GM18867 (cell line): ENCODE measurements at regions not wholly inside any gene's neighbourhood (a gene's known extent, or its start where the extent isn't known, plus 50 kb on each side); places are given as distances from the start of the nearest gene placed in this dataset.
"Not testable (repeated sequence)": the region's sequence is repeated elsewhere in the genome, so short reads cannot be mapped to it uniquely, and the experiment has no call there.

ENCODE experiments used
- ATAC-seq: cut with Tn5 transposase; IDR thresholded peaks from one replicate; pipeline ENCODE4 v1.9.1; 2021; ENCODE audit warnings: mild to moderate bottlenecking, moderate library complexity; ENCODE audit not compliant: unreplicated experiment

DNA sequence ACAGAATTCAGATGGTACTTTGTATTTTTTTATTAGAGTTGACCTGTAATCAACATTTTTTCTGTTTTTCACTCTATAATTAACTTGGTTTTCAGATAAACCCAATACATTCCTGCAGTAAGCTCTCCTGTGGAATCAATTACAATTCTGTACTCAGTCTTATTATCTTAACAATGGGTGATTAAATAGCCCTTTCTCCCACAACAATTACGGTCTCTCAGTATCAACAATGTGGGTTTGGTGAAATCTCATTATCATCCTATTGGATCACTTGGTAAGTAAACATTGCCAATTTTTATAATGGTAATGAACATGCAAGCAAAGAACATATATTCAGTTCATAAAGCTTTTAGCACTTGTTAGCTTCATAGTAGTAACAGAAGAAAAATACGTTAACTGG is 438.9 kb upstream of the EPHA7 start:
- ATAC-seq, result no peak

DNA sequence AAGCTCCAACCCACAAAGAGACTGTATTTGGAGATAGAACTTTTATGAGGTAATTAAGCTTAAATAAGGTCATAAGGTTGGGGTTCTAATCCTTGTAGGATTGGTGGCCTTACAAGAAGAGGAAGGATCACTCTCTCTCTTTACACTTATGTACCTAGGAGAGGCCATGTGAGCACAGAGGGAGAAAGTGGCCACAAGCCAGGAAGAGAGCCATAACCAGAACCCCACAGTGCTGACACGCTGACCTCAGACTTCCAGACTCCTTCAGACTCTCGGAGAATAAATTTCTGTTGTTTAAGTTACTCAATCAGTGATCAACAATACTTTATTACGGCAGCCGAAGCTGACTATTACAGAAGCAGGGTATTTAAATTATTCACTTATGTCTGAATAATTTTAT is 430.5 kb upstream of the EPHA7 start:
- ATAC-seq, result no peak

- no peak for ATAC-seq
Measured at GRCh38 chr6:93848031-93848742, 428.8 kb upstream of the EPHA7 start.

DNA sequence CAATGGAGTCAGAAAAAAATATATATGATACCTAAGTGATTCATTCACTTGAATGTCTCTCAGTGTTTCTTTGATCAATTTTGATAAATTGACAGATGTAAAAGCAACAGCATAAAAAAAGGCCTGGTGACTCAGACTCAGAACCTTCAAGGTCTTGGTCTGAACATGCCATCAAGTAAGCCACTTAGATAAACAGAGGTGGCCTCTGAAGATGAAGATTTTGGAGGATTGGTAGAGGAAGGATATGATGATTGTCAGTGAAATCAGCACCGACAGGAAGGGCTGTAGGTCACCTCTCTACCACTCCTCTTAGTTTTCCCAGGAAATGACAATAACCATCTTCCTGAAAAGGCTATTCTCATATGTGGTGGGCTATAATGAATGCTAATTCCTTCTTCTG is 422.8 kb upstream of the EPHA7 start:
- ATAC-seq, result no peak

DNA sequence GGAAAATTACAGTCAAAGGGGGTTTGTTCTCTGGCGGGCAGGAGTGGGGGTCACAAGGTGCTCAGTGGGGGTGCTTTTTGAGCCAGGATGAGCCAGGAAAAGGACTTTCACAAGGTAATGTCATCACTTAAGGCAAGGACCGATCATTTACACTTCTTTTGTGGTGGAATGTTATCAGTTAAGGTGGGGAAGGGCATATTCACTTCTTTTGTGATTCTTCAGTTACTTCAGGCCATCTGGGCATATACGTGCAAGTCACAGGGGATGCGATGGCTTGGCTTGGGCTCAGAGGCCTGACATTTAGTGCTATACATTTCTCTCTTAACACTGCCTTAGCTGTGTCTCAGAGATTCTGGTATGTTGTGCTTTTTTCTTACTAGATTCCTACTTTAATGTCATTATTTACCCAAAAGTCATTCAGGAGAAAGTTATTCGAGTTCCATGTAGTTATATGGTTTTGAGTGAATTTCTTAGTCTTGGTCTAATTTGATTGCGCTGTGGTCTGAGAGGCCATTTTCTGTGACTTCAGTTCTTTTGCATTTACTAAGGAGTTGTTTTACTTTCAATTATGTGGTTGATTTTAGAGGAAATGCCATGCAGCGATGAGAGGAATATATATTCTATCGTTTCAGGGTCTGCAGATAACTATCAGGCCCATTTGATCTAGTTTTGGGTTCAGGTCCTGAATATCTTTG is 416.2 kb upstream of the EPHA7 start:
- ATAC-seq, result not testable (repeated sequence)

DNA sequence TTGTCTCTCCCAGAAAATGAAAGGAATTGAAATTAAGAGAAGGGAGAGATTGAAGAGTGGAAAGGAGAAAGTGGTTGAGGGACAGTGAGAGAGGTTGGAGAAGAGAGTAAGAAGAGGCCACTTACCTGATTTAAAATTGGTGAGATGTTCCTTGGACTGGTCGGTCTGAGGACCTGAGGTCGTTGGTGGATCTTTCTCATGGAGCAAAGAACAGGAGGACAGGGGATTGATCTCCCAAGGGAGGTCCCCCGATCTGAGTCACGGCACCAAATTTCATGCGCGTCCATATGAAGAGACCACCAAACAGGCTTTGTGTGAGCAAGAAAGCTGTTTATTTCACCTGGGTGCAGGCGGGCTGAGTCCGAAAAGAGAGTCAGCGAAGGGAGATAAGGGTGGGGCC is 415.7 kb upstream of the EPHA7 start:
- ATAC-seq, result not testable (repeated sequence)

DNA sequence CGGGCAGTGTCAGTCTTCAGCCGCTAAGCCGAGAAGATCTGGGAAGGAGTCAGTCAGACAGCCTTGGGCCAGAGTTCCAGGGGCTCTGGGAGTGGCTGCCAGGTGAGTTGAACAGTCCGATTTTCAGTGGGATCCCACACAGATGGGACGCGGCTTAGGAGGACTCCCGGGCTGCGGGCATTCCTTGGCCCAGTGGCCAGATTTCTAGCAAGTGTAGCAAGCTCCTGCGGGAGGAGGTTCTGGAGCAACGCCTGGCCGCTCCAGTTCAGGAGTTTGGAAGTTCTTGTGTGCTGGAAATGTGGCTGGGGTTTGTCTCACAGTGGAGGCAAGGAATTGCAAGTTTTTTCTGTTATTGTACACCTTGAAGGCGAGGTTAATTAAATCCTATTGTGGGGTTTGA is 414.0 kb upstream of the EPHA7 start:
- ATAC-seq, result not testable (repeated sequence)

GRCh38 chr6:93829757-93830156 is 410.4 kb upstream of the EPHA7 start:
- ATAC-seq, result not testable (repeated sequence)

DNA sequence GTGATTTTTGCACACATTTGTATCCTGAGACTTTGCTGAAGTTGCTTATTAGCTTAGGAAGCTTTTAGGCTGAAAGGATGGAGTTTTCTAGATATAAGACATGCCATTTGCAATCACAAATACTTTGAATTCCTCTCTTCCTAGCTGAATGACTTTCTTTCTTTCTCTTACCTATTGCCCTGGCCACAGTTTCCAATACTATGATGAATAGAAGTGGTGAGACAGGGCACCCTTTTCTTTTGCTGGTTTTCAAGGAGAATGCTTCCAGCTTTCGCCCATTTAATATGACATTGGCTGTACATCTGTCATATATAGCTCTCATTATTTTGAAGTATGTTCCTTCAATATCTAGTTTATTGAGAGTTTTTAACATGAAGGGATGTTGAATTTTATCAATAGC is 409.6 kb upstream of the EPHA7 start:
- no peak for ATAC-seq

GRCh38 chr6:93828553-93828952 is 409.2 kb upstream of the EPHA7 start:
- ATAC-seq, result no peak

- ATAC-seq, result no peak
Measured at GRCh38 chr6:93827728-93828127, 408.4 kb upstream of the EPHA7 start.

DNA sequence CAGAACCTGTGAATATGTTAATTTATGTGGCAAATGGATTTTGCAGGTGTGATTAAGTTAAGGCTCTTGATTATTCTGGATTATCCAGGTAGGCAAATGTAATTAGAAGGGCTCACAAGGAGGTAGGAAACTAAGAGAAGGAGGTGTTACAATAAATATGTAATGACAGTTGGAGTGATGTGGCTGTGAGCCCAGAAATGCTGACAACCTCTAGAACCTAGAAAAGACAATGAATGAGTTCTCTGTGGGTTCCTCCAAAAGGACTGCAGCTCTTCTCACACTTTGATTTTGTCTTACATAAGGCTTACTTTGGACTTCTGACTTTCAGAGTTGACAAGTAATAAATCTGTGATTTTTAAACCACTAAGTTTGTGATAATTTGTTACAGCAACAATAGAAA is 406.6 kb upstream of the EPHA7 start:
- no peak for ATAC-seq

DNA sequence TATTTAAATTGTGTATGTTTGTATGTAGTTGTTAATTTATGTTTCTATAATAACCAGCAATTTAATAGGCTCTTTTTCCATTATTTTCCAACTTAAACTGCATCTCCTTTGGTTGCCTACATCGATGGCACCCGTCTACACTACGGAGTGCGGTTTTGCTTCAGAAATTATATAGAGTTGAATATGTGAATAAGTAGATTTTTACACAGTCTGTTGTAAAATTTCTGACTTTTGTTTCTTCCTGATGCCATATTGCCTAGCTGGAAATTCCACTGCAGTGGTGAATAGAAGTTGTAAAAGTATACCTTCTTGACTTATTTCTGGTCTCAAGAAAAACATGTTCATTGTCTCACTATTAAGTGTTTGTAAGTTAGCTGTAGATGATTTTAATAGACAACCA is 404.1 kb upstream of the EPHA7 start:
- no peak for ATAC-seq

DNA sequence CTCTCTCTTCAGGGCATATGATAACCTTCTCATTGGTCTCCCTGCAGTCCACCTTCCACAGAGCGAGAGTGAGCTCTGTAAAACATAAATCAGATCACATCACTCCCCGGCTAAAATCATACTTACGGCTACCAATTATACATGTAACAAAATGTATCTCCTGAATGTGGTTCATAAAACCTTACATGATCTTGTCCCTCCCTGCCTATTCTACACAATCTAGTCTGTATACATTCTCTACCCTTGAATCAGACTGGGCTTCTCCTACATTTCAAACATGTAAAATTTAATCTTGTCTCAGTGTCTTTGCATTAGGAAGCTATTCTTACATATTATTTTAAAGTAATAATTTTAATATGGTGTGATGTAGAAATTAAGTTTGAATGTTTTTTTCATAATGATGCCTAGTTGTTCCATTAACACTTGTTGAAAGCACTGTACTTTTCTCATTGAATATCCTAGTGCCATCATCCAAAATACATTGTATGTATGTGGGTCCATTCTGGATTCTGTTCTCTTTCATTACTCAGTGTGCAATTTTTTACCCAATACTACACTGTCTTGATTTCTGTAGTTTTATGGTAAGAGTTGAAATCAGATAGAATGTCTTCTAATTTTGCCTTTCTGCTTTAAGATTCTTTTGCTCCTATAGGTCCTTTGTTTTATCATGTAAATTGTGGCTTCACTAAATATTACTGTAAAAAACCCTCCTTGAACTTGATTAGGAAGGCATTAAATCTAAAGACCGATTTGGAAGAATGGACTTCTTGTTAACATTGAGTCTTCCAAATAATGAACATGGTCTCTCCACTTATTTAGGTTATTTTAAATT is 403.3 kb upstream of the EPHA7 start:
- no peak for ATAC-seq

GRCh38 chr6:93821953-93822352 is 402.6 kb upstream of the EPHA7 start:
- ATAC-seq, result no peak

- ATAC-seq, result no peak
Measured at GRCh38 chr6:93820465-93821082, 401.2 kb upstream of the EPHA7 start.

DNA sequence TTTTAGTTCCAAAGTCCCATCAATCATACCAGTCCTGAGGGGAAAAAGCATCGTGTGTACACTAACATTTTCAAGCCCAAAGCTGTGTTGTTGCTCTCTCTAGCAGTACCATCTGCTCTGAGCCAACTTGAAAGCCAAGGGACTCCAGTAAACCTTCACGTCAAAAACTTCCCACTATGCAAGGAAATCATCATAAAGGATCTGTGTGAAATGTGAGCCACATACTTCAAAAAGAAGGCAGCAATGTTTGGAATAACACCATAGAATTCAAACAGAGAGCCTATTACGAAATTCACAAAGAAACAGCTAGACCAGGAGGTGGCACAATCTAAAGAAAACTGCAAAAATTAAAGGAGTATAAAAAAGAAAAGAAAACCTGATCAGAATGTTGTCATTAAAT is 399.8 kb upstream of the EPHA7 start:
- no peak for ATAC-seq

- no peak for ATAC-seq
Measured at GRCh38 chr6:93817937-93818336, 398.6 kb upstream of the EPHA7 start.

GRCh38 chr6:93806409-93807270 is 387.3 kb upstream of the EPHA7 start:
- no peak for ATAC-seq

DNA sequence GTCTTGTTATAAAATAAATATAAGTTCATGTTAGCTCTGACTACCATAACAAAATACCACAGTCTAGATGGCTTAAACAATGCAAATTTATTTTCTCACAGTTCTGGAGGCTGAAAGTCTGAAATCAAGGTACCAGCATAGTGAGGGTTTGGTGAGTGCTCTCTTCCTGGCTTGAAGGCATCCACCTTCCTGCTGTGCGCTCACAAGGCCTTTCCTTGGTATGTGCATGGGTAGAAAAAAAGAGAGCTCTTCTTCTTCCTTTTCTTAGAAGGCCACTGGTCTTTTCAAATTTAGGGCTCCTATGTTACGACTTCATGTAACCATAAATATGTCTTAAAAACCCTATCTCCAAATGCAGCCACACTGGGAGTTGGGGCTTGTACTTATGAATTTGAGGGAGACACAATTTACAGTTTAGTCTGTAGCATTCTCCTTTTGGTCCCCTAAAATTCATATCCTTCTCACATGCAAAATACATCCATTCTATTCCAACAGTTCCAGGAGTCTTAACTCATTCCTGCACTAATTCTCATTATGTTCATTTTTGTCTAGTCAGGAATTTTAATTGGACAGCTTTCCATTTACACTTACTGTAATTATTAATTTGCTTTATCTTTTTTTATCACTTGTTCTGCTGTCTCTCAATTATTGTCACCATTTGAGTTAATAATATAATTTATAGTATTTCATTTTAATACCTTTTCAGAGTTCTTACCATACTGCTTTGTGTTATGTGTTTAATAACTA is 381.9 kb upstream of the EPHA7 start:
- no peak for ATAC-seq
